ENCODE measurements at regions not wholly inside any gene's neighbourhood (a gene's known extent, or its start where the extent isn't known, plus 50 kb on each side); places are given as distances from the start of the nearest gene placed in this dataset.

DNA sequence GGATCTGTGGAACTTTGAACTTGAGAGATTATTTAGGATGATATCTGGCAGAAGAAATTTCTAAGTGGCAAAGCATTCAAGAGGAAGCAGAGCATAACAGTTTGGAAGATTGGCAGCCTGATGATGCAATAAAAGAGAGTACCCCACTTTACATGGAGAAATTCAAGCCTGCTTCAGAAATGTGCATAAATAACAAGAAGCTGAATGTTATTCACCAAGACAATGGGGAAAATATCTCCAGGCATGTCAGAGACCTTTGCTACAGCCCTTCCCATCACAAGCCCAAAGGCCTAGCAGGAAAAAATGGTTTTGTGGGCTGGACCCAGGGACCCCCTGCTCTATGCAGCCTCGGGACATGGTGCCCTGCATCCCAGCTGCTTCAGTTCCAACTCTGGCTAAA is 420.8 kb downstream of the DTHD1 start:
- TF ChIP-seq, protein P1, sequence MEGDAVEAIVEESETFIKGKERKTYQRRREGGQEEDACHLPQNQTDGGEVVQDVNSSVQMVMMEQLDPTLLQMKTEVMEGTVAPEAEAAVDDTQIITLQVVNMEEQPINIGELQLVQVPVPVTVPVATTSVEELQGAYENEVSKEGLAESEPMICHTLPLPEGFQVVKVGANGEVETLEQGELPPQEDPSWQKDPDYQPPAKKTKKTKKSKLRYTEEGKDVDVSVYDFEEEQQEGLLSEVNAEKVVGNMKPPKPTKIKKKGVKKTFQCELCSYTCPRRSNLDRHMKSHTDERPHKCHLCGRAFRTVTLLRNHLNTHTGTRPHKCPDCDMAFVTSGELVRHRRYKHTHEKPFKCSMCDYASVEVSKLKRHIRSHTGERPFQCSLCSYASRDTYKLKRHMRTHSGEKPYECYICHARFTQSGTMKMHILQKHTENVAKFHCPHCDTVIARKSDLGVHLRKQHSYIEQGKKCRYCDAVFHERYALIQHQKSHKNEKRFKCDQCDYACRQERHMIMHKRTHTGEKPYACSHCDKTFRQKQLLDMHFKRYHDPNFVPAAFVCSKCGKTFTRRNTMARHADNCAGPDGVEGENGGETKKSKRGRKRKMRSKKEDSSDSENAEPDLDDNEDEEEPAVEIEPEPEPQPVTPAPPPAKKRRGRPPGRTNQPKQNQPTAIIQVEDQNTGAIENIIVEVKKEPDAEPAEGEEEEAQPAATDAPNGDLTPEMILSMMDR (IDR thresholded peaks at IDR 0.05): no peak
- no peak for TF ChIP-seq POLR2A (IDR thresholded peaks at IDR 0.05)
